ENCODE measurements at regions not wholly inside any gene's neighbourhood (a gene's known extent, or its start where the extent isn't known, plus 50 kb on each side); places are given as distances from the start of the nearest gene placed in this dataset.

- intact Hi-C loops (cut with micrococcal nuclease) = no loop called here
These were observed 208.8 kb downstream of the MELK start for GRCh38 chr9:36781533-36781932.

More at GRCh38 chr9:36781533-36781932, 208.8 kb downstream of the MELK start:
- ATAC-seq = no peak
- 0 out of 2 replicates have a peak, but pooled peaks cover under 1% of the 10 kb centered on the region for H4K20me1 ChIP-seq (replicated peaks; ENCODE audit: control insufficient read depth, insufficient read depth, low read length)
- WGBS (ENCODE audit: insufficient coverage, low coverage, missing lambda C conversion rate) = 0% methylated on average over 10 of the region's 10 CpGs
- no peaks in the 10 kb centered on the region for H3K9me3 ChIP-seq (replicated peaks; ENCODE audit: control insufficient read depth, insufficient read depth, low read depth, low read length)
- ChIA-PET CTCF (ENCODE audit: low intra/inter-chr PET ratio) (no interaction called here), POLR2A (no interaction called here)
- no peaks in the 10 kb centered on the region for H3K4me1 ChIP-seq (replicated peaks in 1 of 2; ENCODE audit: control insufficient read depth in 2 of 2, insufficient read depth in 2 of 2, low read length in 2 of 2)
- no peak overlapping the region for H3K9ac ChIP-seq (ENCODE audit: insufficient read depth in 1 of 2, low read depth in 2 of 2, low read length in 2 of 2)
- no peaks in the 10 kb centered on the region for H3K79me2 ChIP-seq (ENCODE audit: control insufficient read depth, insufficient read depth, low read length)
- H3K4me2 ChIP-seq (ENCODE audit: insufficient read depth, low read length) = no peak overlapping the region
- peaks cover 10 to 34% of the 10 kb centered on the region in 2 experiments; a peak in 3 of 5 replicates for H3K27me3 ChIP-seq (ENCODE audit: control insufficient read depth in 2 of 2, insufficient read depth in 2 of 2, low read length in 2 of 2)
- H3K36me3 ChIP-seq (ENCODE audit: control insufficient read depth, insufficient read depth, low read length) = no peaks in the 10 kb centered on the region
- in situ Hi-C loops (cut with MboI) = no loop called here
- no peak for DNase-seq (ENCODE audit: extremely low read depth in 1 of 4, low spot score in 3 of 4)
- TF ChIP-seq TCF7 (IDR thresholded peaks at IDR 0.05; ENCODE audit: borderline replicate concordance) = no peak
- no peak for TF ChIP-seq NCOA2 (IDR thresholded peaks at IDR 0.05; ENCODE audit: partially characterized antibody in 2 of 2)
- no peak for TF ChIP-seq MAZ (CRISPR knock-in tag; conservative IDR thresholded peaks at IDR 0.05 in 1 of 2, IDR thresholded peaks at IDR 0.05 in 1 of 2)
- no peak for TF ChIP-seq KDM2B (CRISPR knock-in tag; IDR thresholded peaks at IDR 0.05)
- TF ChIP-seq RFX5 (IDR thresholded peaks at IDR 0.05; ENCODE audit: low read depth, low read length) = no peak
- no peak for TF ChIP-seq CEBPB (tag; IDR thresholded peaks at IDR 0.05)
- TF ChIP-seq MTA3 (IDR thresholded peaks at IDR 0.05; ENCODE audit: borderline replicate concordance) = no peak
- no peak for TF ChIP-seq ZNF561 (CRISPR knock-in tag; conservative IDR thresholded peaks at IDR 0.05)
- TF ChIP-seq SIRT6 (IDR thresholded peaks at IDR 0.05; ENCODE audit: low read depth, low read length) = no peak
- TF ChIP-seq KAT8 (IDR thresholded peaks at IDR 0.05; ENCODE audit: low read depth) = no peak
- no peak for TF ChIP-seq ZNF324 (CRISPR knock-in tag; IDR thresholded peaks at IDR 0.05)
- TF ChIP-seq ZBTB17 (CRISPR knock-in tag; IDR thresholded peaks at IDR 0.05) = no peak
- TF ChIP-seq, protein P1, sequence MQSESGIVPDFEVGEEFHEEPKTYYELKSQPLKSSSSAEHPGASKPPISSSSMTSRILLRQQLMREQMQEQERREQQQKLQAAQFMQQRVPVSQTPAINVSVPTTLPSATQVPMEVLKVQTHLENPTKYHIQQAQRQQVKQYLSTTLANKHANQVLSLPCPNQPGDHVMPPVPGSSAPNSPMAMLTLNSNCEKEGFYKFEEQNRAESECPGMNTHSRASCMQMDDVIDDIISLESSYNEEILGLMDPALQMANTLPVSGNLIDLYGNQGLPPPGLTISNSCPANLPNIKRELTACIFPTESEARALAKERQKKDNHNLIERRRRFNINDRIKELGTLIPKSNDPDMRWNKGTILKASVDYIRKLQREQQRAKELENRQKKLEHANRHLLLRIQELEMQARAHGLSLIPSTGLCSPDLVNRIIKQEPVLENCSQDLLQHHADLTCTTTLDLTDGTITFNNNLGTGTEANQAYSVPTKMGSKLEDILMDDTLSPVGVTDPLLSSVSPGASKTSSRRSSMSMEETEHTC (IDR thresholded peaks at IDR 0.05) = no peak
- TF ChIP-seq, protein P2, sequence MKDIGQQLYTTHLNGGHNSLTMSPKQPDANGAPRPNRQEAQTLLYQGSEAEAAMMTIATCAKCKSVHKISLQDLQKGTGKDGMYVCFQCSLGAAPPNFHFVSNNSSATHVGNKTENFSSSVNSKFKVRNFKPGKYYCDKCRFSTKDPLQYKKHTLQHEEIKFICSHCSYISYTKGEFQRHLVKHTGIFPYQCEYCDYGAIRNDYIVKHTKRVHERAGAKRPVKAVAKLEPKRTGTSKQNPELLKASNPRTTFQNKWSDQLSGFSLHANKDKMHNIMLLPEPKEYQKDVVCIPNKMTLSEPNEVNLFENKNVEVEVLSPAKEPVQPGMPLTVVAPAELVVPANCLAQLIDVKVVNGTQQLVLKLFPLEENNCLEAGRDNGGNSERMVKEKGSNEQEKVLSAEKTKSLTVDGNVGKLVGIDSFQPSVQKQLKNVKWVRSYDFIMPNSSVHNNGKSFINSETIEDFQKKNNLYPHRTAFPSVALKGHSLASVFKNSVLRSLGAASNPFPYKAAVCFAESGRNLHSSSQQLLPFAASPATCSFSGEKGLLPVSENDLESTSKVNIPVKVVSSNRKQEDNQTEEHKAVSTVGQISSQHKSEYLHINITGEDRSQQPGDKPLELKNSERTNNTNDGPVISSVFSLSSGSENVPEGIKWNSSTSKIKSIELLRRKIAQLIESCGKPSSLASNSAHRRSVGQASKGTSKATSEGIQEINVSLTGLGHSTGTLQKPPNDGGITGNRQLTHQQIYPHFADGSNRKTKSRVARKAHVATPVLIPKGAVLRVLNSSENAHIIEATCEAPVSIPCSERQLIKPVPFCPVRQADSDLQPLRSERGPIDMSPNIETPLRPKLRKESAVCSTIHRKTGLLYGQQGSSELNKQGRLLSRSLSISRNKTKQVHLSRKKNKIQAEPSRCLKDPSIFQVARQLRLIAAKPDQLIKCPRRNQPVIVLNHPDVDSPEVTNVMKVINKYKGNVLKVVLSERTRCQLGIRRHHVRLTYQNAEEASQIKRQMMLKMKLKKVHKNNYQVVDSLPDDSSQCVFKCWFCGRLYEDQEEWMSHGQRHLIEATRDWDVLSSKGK (CRISPR knock-in tag; IDR thresholded peaks at IDR 0.05) = no peak
- TF ChIP-seq HES1 (IDR thresholded peaks at IDR 0.05; ENCODE audit: low read depth) = no peak
- TF ChIP-seq ZC3H8 (IDR thresholded peaks at IDR 0.05) = no peak
- no peak overlapping the region for H3K4me3 ChIP-seq
- no peaks in the 10 kb centered on the region for H3K9me1 ChIP-seq (ENCODE audit: control insufficient read depth, insufficient read depth, low read length)
- no TSS peak for BruUV-seq (replicated peaks)
- FAIRE-seq = no peak
- H3K27ac ChIP-seq (ENCODE audit: extremely low read depth, low read depth, low read length) = no peak overlapping the region
- H2AFZ ChIP-seq (ENCODE audit: low read depth, low read length) = no peak overlapping the region

Data from K562 (cell line).